K562 (cell line): ENCODE measurements at regions not wholly inside any gene's neighbourhood (a gene's known extent, or its start where the extent isn't known, plus 50 kb on each side); places are given as distances from the start of the nearest gene placed in this dataset.

Experiments used
- ATAC-seq: fragments of 200-7000 bp; cut with Tn5 transposase; 3 replicates; pipeline ENCODE4 v1.9.1; 2020; ENCODE audit warnings: moderate library complexity
- BruUV-seq: library from RNA; stranded (reverse); fragments of 400-500 nt; replicated peaks from 2 replicates; lab custom pipeline; 2021; lab: Mats Ljungman, UMichigan
- CTCF ChIA-PET: fragments of 300-600 bp; formaldehyde crosslinking; extraction: SDS; loops from one replicate; lab custom pipeline; 2021; ENCODE audit warnings: low intra/inter-chr PET ratio; lab: Yijun Ruan, JAX
- POLR2A ChIA-PET: fragments of 300-600, 350-650 bp; sonication (Branson Sonifier 250); formaldehyde crosslinking; extraction: SDS; loops from one replicate; lab custom pipeline; 2021; ENCODE audit warnings: antibody characterized with exemption, inconsistent platforms; lab: Yijun Ruan, JAX
- DNase-seq, 4 experiments: peaks; one replicate each; pipeline versions ENCODE4 v3.0.0 to v3.0.0-alpha.2; 2011 to 2018; ENCODE audit warnings: low spot score in 3 of 4, mixed read lengths in 3 of 4; ENCODE audit errors: extremely low read depth in 1 of 4
- FAIRE-seq: peaks from 2 replicates; lab custom pipeline; 2011; peaks lifted over from hg19 to GRCh38; lab: Jason Lieb, UNC
- H2AFZ ChIP-seq: 2 replicates; pipeline ENCODE4 v1.6.0; 2011; ENCODE audit warnings: low read depth, low read length, control low read depth, inconsistent platforms
- H3K27ac ChIP-seq: fragments of 200-600 bp; 3 replicates; pipeline ENCODE4 v1.8.0; 2011; ENCODE audit warnings: low read depth, mild to moderate bottlenecking, control low read depth, inconsistent platforms, low read length, moderate library complexity, mixed read lengths; ENCODE audit errors: extremely low read depth
- H3K27me3 ChIP-seq, 2 experiments: fragments of 300-600 bp in 1 of 2; 2 replicates in 1 of 2; 3 replicates in 1 of 2; pipeline versions ENCODE4 v1.6.0 to v1.8.0; 2011; ENCODE audit warnings: inconsistent platforms in 2 of 2, low read length in 2 of 2, mild to moderate bottlenecking in 1 of 2, mixed read lengths in 1 of 2, moderate library complexity in 1 of 2; ENCODE audit not compliant: control insufficient read depth in 2 of 2, insufficient read depth in 2 of 2
- H3K36me3 ChIP-seq: fragments of 300-600 bp; 3 replicates; pipeline ENCODE4 v1.8.0; 2011; ENCODE audit warnings: mild to moderate bottlenecking, low read length, inconsistent platforms; ENCODE audit not compliant: control insufficient read depth, insufficient read depth
- H3K4me1 ChIP-seq, 2 experiments: fragments of 200-600 bp in 1 of 2; replicated peaks in 1 of 2; 2 replicates in 1 of 2; 3 replicates in 1 of 2; pipeline versions ENCODE4 v1.5.1 to v1.8.0; 2011; ENCODE audit warnings: inconsistent platforms in 2 of 2, low read length in 2 of 2, mild to moderate bottlenecking in 1 of 2, mixed read lengths in 1 of 2, moderate library complexity in 1 of 2; ENCODE audit not compliant: control insufficient read depth in 2 of 2, insufficient read depth in 2 of 2
- H3K4me2 ChIP-seq: 2 replicates; pipeline ENCODE4 v1.6.1; 2011; ENCODE audit warnings: low read length, control low read depth, inconsistent platforms, mixed read lengths; ENCODE audit not compliant: insufficient read depth
- H3K4me3 ChIP-seq: fragments of 200-600 bp; sonication (generic), shearing (Covaris generic); 2 replicates; pipeline ENCODE4 v1.5.1; 2016; ENCODE audit warnings: control low read depth, inconsistent platforms
- H3K79me2 ChIP-seq: fragments of 200-600 bp; 3 replicates; pipeline ENCODE4 v1.8.0; 2011; ENCODE audit warnings: low read length, inconsistent platforms; ENCODE audit not compliant: control insufficient read depth, insufficient read depth
- H3K9ac ChIP-seq, 2 experiments: 2 replicates each; pipeline versions ENCODE4 v1.6.0 to v1.6.1; 2011; ENCODE audit warnings: low read depth in 2 of 2, low read length in 2 of 2, control low read depth in 1 of 2, inconsistent platforms in 1 of 2, mild to moderate bottlenecking in 1 of 2, mixed read lengths in 1 of 2; ENCODE audit not compliant: insufficient read depth in 1 of 2
- H3K9me1 ChIP-seq: one replicate; pipeline ENCODE4 v1.6.0; 2011; ENCODE audit warnings: inconsistent platforms, mild to moderate bottlenecking, low read length, moderate library complexity; ENCODE audit not compliant: control insufficient read depth, insufficient read depth
- H3K9me3 ChIP-seq: replicated peaks from 2 replicates; pipeline ENCODE4 v1.5.1; 2011; ENCODE audit warnings: low read depth, low read length, inconsistent platforms; ENCODE audit not compliant: control insufficient read depth, insufficient read depth
- H4K20me1 ChIP-seq: replicated peaks from 2 replicates; pipeline ENCODE4 v1.6.1; 2011; ENCODE audit warnings: low read length, inconsistent platforms, mixed read lengths; ENCODE audit not compliant: control insufficient read depth, insufficient read depth
- BRF2 ChIP-seq: IDR thresholded peaks from 3 replicates; pipeline ENCODE4 v1.6.1; 2011; ENCODE audit warnings: borderline replicate concordance, mild to moderate bottlenecking; ENCODE audit not compliant: insufficient read length, insufficient read depth
- CREB3L1 ChIP-seq: fragments of 450-650 bp; IDR thresholded peaks from 2 replicates; pipeline ENCODE4 v1.6.1; 2014; ENCODE audit warnings: low read depth, mild to moderate bottlenecking, moderate library complexity, borderline replicate concordance
- GATAD2A ChIP-seq: fragments of 450-650 bp; IDR thresholded peaks from 2 replicates; pipeline ENCODE4 v1.6.1; 2017
- GTF2A2 ChIP-seq: IDR thresholded peaks from 2 replicates; pipeline ENCODE4 v1.6.1; 2016; ENCODE audit warnings: mild to moderate bottlenecking, missing genetic modification characterization, missing compliant biosample characterization
- ILK ChIP-seq: fragments of 450-650 bp; IDR thresholded peaks from 2 replicates; pipeline ENCODE4 v1.6.1; 2016; ENCODE audit warnings: missing genetic modification characterization, low read depth, mild to moderate bottlenecking, missing compliant biosample characterization, moderate library complexity, borderline replicate concordance
- KDM1A ChIP-seq, 2 experiments: fragments of 450-650 bp; IDR thresholded peaks; 2 replicates each; pipeline ENCODE4 v1.6.1; 2016; ENCODE audit warnings: mild to moderate bottlenecking in 2 of 2
- KDM5B ChIP-seq: fragments of 200-600 bp; sonication (generic); IDR thresholded peaks from 2 replicates; pipeline ENCODE4 v1.6.1; 2012; ENCODE audit warnings: low read depth, mild to moderate bottlenecking, moderate library complexity, low read length, control low read depth, inconsistent platforms; ENCODE audit not compliant: insufficient replicate concordance
- KLF16 ChIP-seq: IDR thresholded peaks from 2 replicates; pipeline ENCODE4 v1.6.1; 2016; ENCODE audit warnings: antibody characterized with exemption
- KLF6 ChIP-seq: fragments of 250-450 bp; sonication (Bioruptor Pico); IDR thresholded peaks from 2 replicates; pipeline ENCODE4 v1.4.0; 2020; ENCODE audit warnings: mild to moderate bottlenecking, moderate library complexity, borderline replicate concordance
- PHB2 ChIP-seq: fragments of 450-650 bp; IDR thresholded peaks from 2 replicates; pipeline ENCODE4 v1.6.1; 2017; ENCODE audit warnings: low read depth
- POLR2AphosphoS5 ChIP-seq: IDR thresholded peaks from 2 replicates; pipeline ENCODE4 v1.6.1; 2011; ENCODE audit warnings: mild to moderate bottlenecking, low read depth, low read length, moderate library complexity; ENCODE audit not compliant: control insufficient read depth, insufficient read depth
- THAP7 ChIP-seq: fragments of 250-450 bp; sonication (Bioruptor Pico); IDR thresholded peaks from 2 replicates; pipeline ENCODE4 v1.5.0; 2021
- VEZF1 ChIP-seq: fragments of 200-800 bp; sonication (Bioruptor generic); IDR thresholded peaks from 2 replicates; pipeline ENCODE4 v1.6.1; 2017; ENCODE audit warnings: missing genetic modification characterization, missing compliant biosample characterization
- ZNF324 ChIP-seq: fragments of 250-450 bp; sonication (Bioruptor Pico); IDR thresholded peaks from 2 replicates; pipeline ENCODE4 v1.4.0; 2020; ENCODE audit warnings: mild to moderate bottlenecking
- ZNF436 ChIP-seq: fragments of 250-450, 450-650 bp; sonication (Bioruptor Pico); formaldehyde crosslinking; IDR thresholded peaks from 2 replicates; pipeline ENCODE4 v1.7.0; 2020; ENCODE audit warnings: mild to moderate bottlenecking
- ZNF717 ChIP-seq: fragments of 250-450 bp; sonication (Bioruptor Pico); IDR thresholded peaks from 2 replicates; pipeline ENCODE4 v1.5.0; 2021
- WGBS: fragments of 100-300 bp; shearing (Covaris generic); methylation state at CpG from one replicate; pipeline ENCODE4 v1.1.6; 2016; ENCODE audit warnings: low coverage, mixed read lengths; ENCODE audit not compliant: insufficient coverage; ENCODE audit errors: missing lambda C conversion rate; 5-methylcytosine and 5-hydroxymethylcytosine counted together
- in situ Hi-C: fragments of 300-500 bp; cut with MboI; formaldehyde crosslinking; loops from 4 replicates; pipeline ENCODE4 v1.15.0; 2018; ENCODE audit warnings: inconsistent platforms, mixed read lengths
- intact Hi-C: fragments of 100-400 bp; cut with micrococcal nuclease; formaldehyde crosslinking; loops from 2 replicates; pipeline ENCODE4 v1.14.2; 2022

- no peak for TF ChIP-seq KDM1A (IDR thresholded peaks at IDR 0.05)
Observed at GRCh38 chr9:1456301-1457024, 406.3 kb downstream of the DMRT2 start (continued).

GRCh38 chr9:1457460-1457859 lies 407.3 kb downstream of the DMRT2 start:
- DNase-seq (no peak), FAIRE-seq (no peak), ATAC-seq (no peak)
- no peak overlapping the region for H2AFZ ChIP-seq
- in situ Hi-C loops (no loop called here), intact Hi-C loops (no loop called here)
- H3K79me2 ChIP-seq, result no peaks in the 10 kb centered on the region
- CTCF ChIA-PET, result no interaction called here
- no peaks in the 10 kb centered on the region for H3K27me3 ChIP-seq
- no TSS peak for BruUV-seq
- WGBS, result 0% methylated on average over 2 of the region's 2 CpGs
- H3K4me2 ChIP-seq, result no peak overlapping the region
- H3K27ac ChIP-seq, result no peak overlapping the region
- H4K20me1 ChIP-seq, result no peaks in the 10 kb centered on the region
- POLR2A ChIA-PET, result no interaction called here
- H3K9me1 ChIP-seq, result no peaks in the 10 kb centered on the region
- H3K9ac ChIP-seq, result no peak overlapping the region
- no peaks in the 10 kb centered on the region for H3K4me1 ChIP-seq
- H3K4me3 ChIP-seq, result no peak overlapping the region
- H3K36me3 ChIP-seq, result no peaks in the 10 kb centered on the region
- no peaks in the 10 kb centered on the region for H3K9me3 ChIP-seq
- TF ChIP-seq GATAD2A, result no peak
- no peak for TF ChIP-seq THAP7
- no peak for TF ChIP-seq VEZF1 (CRISPR knock-in tag)
- no peak for TF ChIP-seq BRF2
- TF ChIP-seq PHB2, result no peak
- TF ChIP-seq ZNF324 (CRISPR knock-in tag), result no peak
- no peak for TF ChIP-seq CREB3L1
- no peak for TF ChIP-seq KLF6
- TF ChIP-seq KDM5B, result no peak
- TF ChIP-seq ILK (tag), result no peak
- TF ChIP-seq ZNF717 (CRISPR knock-in tag), result no peak
- TF ChIP-seq POLR2AphosphoS5, result no peak
- TF ChIP-seq GTF2A2 (tag), result no peak
- TF ChIP-seq KLF16, result no peak
- no peak for TF ChIP-seq ZNF436
